NCI-H187 treated with DMSO at 0.1 percent for 48 hours (cell line): ENCODE measurements at regions not wholly inside any gene's neighbourhood (a gene's known extent, or its start where the extent isn't known, plus 50 kb on each side); places are given as distances from the start of the nearest gene placed in this dataset.
"Not testable (repeated sequence)": the region's sequence is repeated elsewhere in the genome, so short reads cannot be mapped to it uniquely, and the experiment has no call there.

ENCODE experiments used
- DNase-seq: peaks from one replicate; lab custom pipeline; 2025; lab: John Stamatoyannopoulos, UW

- no peak for DNase-seq
Measured at GRCh38 chr22:35475545-35475944, 65.1 kb upstream of the RASD2 start.

GRCh38 chr22:35476341-35476740 is 64.3 kb upstream of the RASD2 start:
- DNase-seq, result no peak

GRCh38 chr22:35477911-35478582 is 62.6 kb upstream of the RASD2 start:
- peak; percentile 16 for DNase-seq

- no peak for DNase-seq
Measured at GRCh38 chr22:35478633-35479107, 62.0 kb upstream of the RASD2 start.

- DNase-seq, result no peak
Measured at GRCh38 chr22:35479359-35479758, 61.3 kb upstream of the RASD2 start.

- no peak for DNase-seq
Measured at GRCh38 chr22:35479985-35480550, 60.6 kb upstream of the RASD2 start.

GRCh38 chr22:35480627-35481550 is 59.7 kb upstream of the RASD2 start:
- no peak for DNase-seq

- no peak for DNase-seq
Measured at GRCh38 chr22:35482311-35482710, 58.3 kb upstream of the RASD2 start.

- DNase-seq, result no peak
Measured at GRCh38 chr22:35482974-35483373, 57.7 kb upstream of the RASD2 start.

GRCh38 chr22:35483730-35484129 is 56.9 kb upstream of the RASD2 start:
- no peak for DNase-seq

- no peak for DNase-seq
Measured at GRCh38 chr22:35484651-35485556, 55.7 kb upstream of the RASD2 start.

- no peak for DNase-seq
Measured at GRCh38 chr22:35486116-35486631, 54.5 kb upstream of the RASD2 start.

GRCh38 chr22:35487623-35488022 is 53.0 kb upstream of the RASD2 start:
- DNase-seq, result not testable (repeated sequence)

- no peak for DNase-seq
Measured at GRCh38 chr22:35488513-35488912, 52.1 kb upstream of the RASD2 start.

- DNase-seq, result peak; percentile 73
Measured at GRCh38 chr22:35489239-35489638, 51.4 kb upstream of the RASD2 start.
